DMS53 (cell line): ENCODE measurements at regions not wholly inside any gene's neighbourhood (a gene's known extent, or its start where the extent isn't known, plus 50 kb on each side); places are given as distances from the start of the nearest gene placed in this dataset.

ENCODE experiments used
- DNase-seq: peaks from one replicate; lab custom pipeline; 2025; lab: John Stamatoyannopoulos, UW

DNA sequence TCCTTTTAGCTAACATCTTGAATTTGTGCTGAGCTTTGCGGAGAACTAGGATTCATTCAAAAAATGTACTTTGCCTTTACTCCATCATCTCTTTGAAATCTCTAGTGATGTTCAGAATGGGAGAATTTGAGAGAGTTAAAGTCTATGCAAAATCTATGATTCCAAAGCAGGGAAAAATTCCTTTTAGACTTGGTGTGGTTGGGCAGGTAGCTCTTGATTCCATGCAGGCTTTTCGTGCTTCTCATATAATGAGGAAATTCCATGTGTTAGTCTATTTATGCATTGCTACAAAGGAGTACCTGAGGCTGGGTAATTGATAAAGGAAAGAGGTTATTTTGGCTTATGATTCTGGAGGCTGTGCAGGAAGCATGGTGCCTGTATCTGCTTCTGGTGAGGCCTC lies 258.9 kb upstream of the EPHA4 start:
- no peak for DNase-seq

DNA sequence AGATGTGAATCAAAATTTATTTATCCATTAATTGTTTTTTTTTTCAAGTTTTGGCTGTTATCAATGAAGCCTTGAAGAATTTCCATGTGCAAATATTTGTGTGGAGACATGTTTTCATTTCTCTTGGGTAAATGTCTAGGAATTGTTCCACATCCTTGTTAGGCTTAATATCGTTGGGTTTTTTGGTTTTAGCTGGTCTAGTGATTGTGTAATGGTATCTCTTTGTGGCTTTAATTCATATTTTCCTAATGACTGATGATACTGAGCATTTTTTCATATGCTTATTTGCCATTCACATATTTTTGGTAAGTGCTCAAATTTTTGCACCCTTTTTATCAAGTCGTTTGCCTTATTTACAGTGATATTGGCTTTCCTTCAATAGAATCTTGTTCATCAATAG lies 250.3 kb upstream of the EPHA4 start:
- no peak for DNase-seq

GRCh38 chr2:221818616-221819320 lies 246.7 kb upstream of the EPHA4 start:
- DNase-seq = peak; percentile 67

- no peak for DNase-seq
Observed at GRCh38 chr2:221817878-221818277, 245.8 kb upstream of the EPHA4 start.

- DNase-seq = peak; percentile 3
Observed at GRCh38 chr2:221817052-221817451, 244.9 kb upstream of the EPHA4 start.

DNA sequence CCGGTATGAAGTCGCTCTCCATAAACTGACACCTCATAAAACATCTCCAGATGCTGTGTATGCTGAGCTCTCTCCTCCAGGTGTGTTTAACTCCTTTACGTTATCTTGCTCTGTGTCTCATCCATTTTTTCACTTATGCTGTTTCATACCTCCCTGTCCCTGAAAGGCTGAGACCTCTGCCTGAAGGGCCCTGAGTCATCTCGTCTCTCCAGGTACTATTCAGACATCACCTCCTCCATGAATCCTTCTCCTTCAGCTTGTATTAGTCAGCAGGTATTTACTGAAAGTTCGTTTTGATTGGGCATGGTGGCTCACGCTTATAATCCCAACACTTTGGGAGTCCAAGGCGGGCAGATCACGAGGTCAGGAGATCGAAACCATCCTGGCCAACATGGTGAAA lies 244.5 kb upstream of the EPHA4 start:
- DNase-seq = peak; percentile 4

DNA sequence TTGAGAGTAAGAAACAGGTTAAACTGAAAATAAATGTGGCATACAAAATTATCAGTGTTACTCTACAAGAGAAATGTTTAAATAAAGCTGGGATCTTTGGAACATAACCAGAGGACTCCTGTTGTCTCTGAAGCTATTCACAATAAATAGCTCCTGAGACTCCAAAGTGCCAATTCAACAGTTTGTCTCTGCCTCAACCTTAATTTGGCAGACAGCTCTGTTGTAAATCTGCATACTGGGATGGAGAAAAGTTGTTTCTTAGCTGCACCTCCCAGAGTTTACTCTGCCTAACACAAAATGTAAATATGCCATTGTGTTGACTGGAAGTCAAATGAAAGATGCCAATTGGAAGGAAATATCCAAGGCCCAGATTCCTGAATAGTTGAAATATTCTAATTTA lies 238.5 kb upstream of the EPHA4 start:
- no peak for DNase-seq

- no peak for DNase-seq
Observed at GRCh38 chr2:221810245-221810644, 238.1 kb upstream of the EPHA4 start.

GRCh38 chr2:221808488-221808887 lies 236.4 kb upstream of the EPHA4 start:
- no peak for DNase-seq

- DNase-seq = no peak
Observed at GRCh38 chr2:221807706-221808105, 235.6 kb upstream of the EPHA4 start.

- no peak for DNase-seq
Observed at GRCh38 chr2:221802089-221802488, 230.0 kb upstream of the EPHA4 start.

GRCh38 chr2:221792971-221793521 lies 220.9 kb upstream of the EPHA4 start:
- no peak for DNase-seq

- DNase-seq = peak; percentile 2
Observed at GRCh38 chr2:221791844-221792243, 219.7 kb upstream of the EPHA4 start.

GRCh38 chr2:221787561-221787960 lies 215.5 kb upstream of the EPHA4 start:
- DNase-seq = no peak

GRCh38 chr2:221786297-221786926 lies 214.3 kb upstream of the EPHA4 start:
- DNase-seq = no peak

GRCh38 chr2:221780281-221780688 lies 208.2 kb upstream of the EPHA4 start:
- no peak for DNase-seq

DNA sequence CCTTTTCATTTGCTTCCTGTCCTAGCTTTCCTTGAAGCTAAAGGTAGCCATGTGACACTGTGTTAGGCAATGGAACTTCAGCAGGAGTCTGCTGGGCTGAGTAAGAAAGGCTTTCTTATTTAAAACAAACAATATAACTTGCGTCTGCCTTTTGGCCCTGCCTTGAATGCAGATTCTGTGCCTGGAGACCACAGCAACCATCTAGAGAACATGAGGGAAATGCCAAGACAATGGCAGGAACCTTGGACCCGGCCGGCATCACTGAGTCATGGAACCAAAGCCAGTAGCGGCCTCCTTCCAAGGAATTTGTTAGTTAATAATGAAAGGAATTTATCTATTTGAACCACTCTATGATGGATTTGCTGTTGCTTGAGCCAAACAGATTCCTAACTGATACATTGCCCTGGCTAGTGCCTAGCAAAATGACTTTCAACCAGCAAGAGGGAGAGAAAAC lies 207.5 kb upstream of the EPHA4 start:
- DNase-seq = no peak

GRCh38 chr2:221778025-221778424 lies 205.9 kb upstream of the EPHA4 start:
- no peak for DNase-seq

DNA sequence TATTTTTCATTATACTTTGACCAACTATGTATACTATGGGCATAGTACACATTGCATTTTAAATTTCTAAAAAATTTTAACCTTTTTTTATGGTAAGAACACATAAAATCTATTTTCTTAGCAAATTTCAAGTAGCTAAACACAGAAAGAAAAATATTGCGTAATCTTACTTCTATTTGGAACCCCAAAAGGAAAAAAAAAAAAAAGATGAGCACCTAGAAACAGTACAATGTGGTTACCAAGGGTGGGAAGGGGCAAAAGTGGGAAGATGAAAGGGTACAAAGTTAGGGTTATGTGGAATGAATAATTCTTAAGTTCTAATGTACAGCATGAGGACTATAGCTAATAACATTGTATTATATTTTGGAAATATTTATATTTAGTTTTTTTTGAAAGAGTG lies 205.0 kb upstream of the EPHA4 start:
- DNase-seq = no peak

- DNase-seq = no peak
Observed at GRCh38 chr2:221775096-221775495, 203.0 kb upstream of the EPHA4 start.

DNA sequence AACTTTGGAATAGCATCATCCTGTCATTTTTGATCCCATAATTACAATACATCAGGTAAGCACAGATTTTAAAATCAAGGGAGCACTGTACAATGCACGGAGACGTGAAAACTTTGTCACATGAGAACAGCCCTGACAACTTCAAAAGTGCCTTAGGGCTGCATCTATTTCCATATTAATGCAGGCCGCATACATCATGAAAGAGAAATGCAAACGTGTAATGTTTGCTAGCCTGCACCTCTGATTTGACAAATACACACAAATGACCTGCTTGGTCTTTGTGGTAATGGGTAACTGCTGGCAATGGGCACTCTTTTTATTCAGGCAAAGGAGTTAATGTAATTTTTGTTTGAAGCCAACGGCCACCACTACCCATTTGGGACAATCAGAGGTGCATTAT lies 202.0 kb upstream of the EPHA4 start:
- DNase-seq = no peak

DNA sequence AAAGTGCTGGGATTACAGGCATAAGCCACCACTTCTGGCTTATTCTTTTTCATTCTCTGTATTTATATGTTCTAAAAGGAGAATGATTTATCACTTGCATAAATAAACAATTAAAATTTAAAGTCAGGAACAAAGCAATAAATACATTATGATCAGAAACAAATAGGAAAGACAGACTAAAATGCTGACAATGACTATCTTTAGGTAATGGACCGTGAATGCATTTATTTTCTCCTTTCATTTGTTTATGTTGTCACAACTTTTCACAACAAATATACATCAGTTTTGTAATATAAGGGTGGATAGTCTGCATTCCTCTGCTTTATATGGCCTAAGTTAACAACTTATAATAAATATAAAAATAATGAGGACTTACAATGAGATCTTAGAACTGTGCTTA lies 199.2 kb upstream of the EPHA4 start:
- no peak for DNase-seq
